CD4-positive, CD25-positive, alpha-beta regulatory T cell (primary cell): ENCODE measurements at regions not wholly inside any gene's neighbourhood (a gene's known extent, or its start where the extent isn't known, plus 50 kb on each side); places are given as distances from the start of the nearest gene placed in this dataset.

Source experiments
- ATAC-seq, 2 donors: fragments of 150-1000 bp; cut with Tn5 transposase; one replicate each; pipeline ENCODE4 v1.10.0; 2021; ENCODE audit warnings: low read depth in 2 of 2, moderate number of reproducible peaks in 2 of 2, moderate library complexity in 1 of 2
- DNase-seq, 3 donors: peaks; one replicate each; pipeline versions ENCODE4 v3.0.0 to v3.0.0-alpha.2; 2012 to 2022; ENCODE audit warnings: mixed read lengths in 1 of 3
- H3K27ac ChIP-seq: one replicate; pipeline ENCODE4 v1.7.0; 2013; ENCODE audit warnings: mild to moderate bottlenecking, low read length; ENCODE audit not compliant: insufficient read depth, poor library complexity, severe bottlenecking
- H3K27me3 ChIP-seq: one replicate; pipeline ENCODE4 v1.7.0; 2013; ENCODE audit warnings: low read length; ENCODE audit not compliant: control insufficient read depth, insufficient read depth
- H3K36me3 ChIP-seq: one replicate; pipeline ENCODE4 v1.7.0; 2013; ENCODE audit warnings: mild to moderate bottlenecking, low read length, moderate library complexity; ENCODE audit not compliant: control insufficient read depth, insufficient read depth
- H3K4me1 ChIP-seq: 2 replicates; pipeline ENCODE4 v1.7.0; 2013; ENCODE audit warnings: mild to moderate bottlenecking, low read length; ENCODE audit not compliant: insufficient read depth, control insufficient read depth, poor library complexity, severe bottlenecking
- H3K4me3 ChIP-seq: one replicate; pipeline ENCODE4 v1.7.0; 2013; ENCODE audit warnings: low read depth, mild to moderate bottlenecking, low read length, moderate library complexity
- H3K9me3 ChIP-seq, 2 experiments: 1 replicate in 1 of 2; 2 replicates in 1 of 2; pipeline ENCODE4 v1.7.0; 2013; ENCODE audit warnings: low read length in 2 of 2, mild to moderate bottlenecking in 1 of 2, moderate library complexity in 1 of 2; ENCODE audit not compliant: control insufficient read depth in 2 of 2
- H3K27ac Mint-ChIP-seq, 3 donors: one replicate each; pipeline ENCODE4 v1.8.0; 2020 to 2022; ENCODE audit warnings: mild to moderate bottlenecking in 3 of 3, mixed read lengths in 3 of 3, moderate library complexity in 2 of 3
- H3K27me3 Mint-ChIP-seq: one replicate; pipeline ENCODE4 v1.8.0; 2022; ENCODE audit warnings: mild to moderate bottlenecking, mixed read lengths
- H3K36me3 Mint-ChIP-seq: one replicate; pipeline ENCODE4 v1.8.0; 2020; ENCODE audit warnings: mixed read lengths
- H3K4me1 Mint-ChIP-seq, 4 donors: one replicate each; pipeline ENCODE4 v1.8.0; 2020 to 2022; ENCODE audit warnings: mixed read lengths in 4 of 4, mild to moderate bottlenecking in 1 of 4
- H3K4me3 Mint-ChIP-seq, 4 donors: one replicate each; pipeline ENCODE4 v1.8.0; 2020 to 2022; ENCODE audit warnings: mild to moderate bottlenecking in 4 of 4, mixed read lengths in 4 of 4, moderate library complexity in 3 of 4
- H3K9me3 Mint-ChIP-seq, 7 donors: one replicate each; pipeline ENCODE4 v1.8.0; 2020 to 2022; ENCODE audit warnings: mixed read lengths in 7 of 7, mild to moderate bottlenecking in 3 of 7, moderate library complexity in 2 of 7

GRCh38 chr13:80562433-80563156 is 221.7 kb upstream of the SPRY2 start:
- Histone ChIP-seq H3K9me3 (no peaks in the 10 kb centered on the region), H3K27ac (no peak overlapping the region), H3K4me1 (no peaks in the 10 kb centered on the region), H3K36me3 (no peaks in the 10 kb centered on the region), H3K27me3 (no peaks in the 10 kb centered on the region), H3K4me3 (no peak overlapping the region)
- H3K36me3 Mint-ChIP-seq, result no peaks in the 10 kb centered on the region
- no peaks in the 10 kb centered on the region for H3K27me3 Mint-ChIP-seq
- no peak overlapping the region for H3K4me3 Mint-ChIP-seq
- DNase-seq (no peak), ATAC-seq (no peak)
- H3K9me3 Mint-ChIP-seq, result peaks cover 0 to 17% (median 8%) of the 10 kb centered on the region in 7 donors
- peaks cover 0 to 4% (median 0%) of the 10 kb centered on the region in 4 donors for H3K4me1 Mint-ChIP-seq
- no peak overlapping the region for H3K27ac Mint-ChIP-seq

DNA sequence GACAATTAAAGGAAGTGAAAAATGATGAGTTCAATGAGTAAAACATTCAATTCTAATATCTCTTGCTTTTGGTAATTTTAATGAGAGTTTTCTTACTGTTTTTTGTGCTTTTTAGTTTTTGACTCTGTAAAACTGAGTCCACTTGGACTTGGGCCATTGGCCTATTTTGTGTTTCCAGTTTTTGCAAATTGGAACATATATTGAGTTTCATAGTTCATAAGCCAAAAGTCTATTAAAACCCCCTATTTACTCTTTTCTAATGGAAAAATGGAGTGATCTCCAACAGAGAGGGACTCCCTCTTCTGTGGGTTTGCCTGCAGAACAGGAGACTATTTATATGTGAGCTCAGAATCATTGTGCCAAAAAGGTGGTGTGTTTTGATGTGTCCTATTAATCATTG is 219.7 kb upstream of the SPRY2 start:
- no peak overlapping the region for H3K4me3 ChIP-seq
- no peaks in the 10 kb centered on the region for H3K27me3 ChIP-seq
- DNase-seq (no peak), ATAC-seq (no peak)
- H3K4me1 Mint-ChIP-seq, result peaks cover 0 to 4% (median 0%) of the 10 kb centered on the region in 4 donors
- no peak overlapping the region for H3K27ac ChIP-seq
- H3K27ac Mint-ChIP-seq, result no peak overlapping the region
- no peak overlapping the region for H3K4me3 Mint-ChIP-seq
- no peaks in the 10 kb centered on the region for H3K36me3 ChIP-seq
- H3K4me1 ChIP-seq, result no peaks in the 10 kb centered on the region
- H3K36me3 Mint-ChIP-seq, result no peaks in the 10 kb centered on the region
- H3K9me3 Mint-ChIP-seq, result peaks cover 0 to 16% (median 9%) of the 10 kb centered on the region in 7 donors
- no peaks in the 10 kb centered on the region for H3K9me3 ChIP-seq
- no peaks in the 10 kb centered on the region for H3K27me3 Mint-ChIP-seq

DNA sequence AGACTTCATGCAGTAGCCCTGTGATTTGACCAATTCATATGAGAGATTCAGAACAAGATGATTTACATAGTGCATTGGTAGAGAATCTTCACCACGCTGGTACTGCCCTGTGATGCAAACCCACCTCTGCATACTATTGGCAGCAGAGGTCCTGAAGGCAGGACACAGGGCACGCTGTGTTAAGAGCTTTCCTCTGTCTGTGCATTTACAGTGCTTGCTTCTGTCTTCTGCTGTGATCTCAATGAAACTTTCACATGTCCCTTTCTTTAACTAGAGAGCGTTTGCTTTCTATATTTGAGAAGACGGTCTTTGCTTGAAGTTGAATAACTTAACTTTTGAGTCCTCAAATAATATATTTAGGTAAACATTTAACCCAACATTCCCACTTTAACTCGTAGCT is 219.0 kb upstream of the SPRY2 start:
- H3K9me3 Mint-ChIP-seq, result peaks cover 0 to 16% (median 8%) of the 10 kb centered on the region in 7 donors
- no peaks in the 10 kb centered on the region for H3K36me3 ChIP-seq
- ATAC-seq (no peak), DNase-seq (no peak)
- peaks cover 0 to 4% (median 0%) of the 10 kb centered on the region in 4 donors for H3K4me1 Mint-ChIP-seq
- no peaks in the 10 kb centered on the region for H3K4me1 ChIP-seq
- H3K36me3 Mint-ChIP-seq, result no peaks in the 10 kb centered on the region
- no peak overlapping the region for H3K27ac Mint-ChIP-seq
- no peaks in the 10 kb centered on the region for H3K27me3 Mint-ChIP-seq
- H3K9me3 ChIP-seq, result no peaks in the 10 kb centered on the region
- H3K27ac ChIP-seq, result no peak overlapping the region
- H3K4me3 Mint-ChIP-seq, result no peak overlapping the region
- H3K27me3 ChIP-seq, result no peaks in the 10 kb centered on the region
- H3K4me3 ChIP-seq, result no peak overlapping the region

DNA sequence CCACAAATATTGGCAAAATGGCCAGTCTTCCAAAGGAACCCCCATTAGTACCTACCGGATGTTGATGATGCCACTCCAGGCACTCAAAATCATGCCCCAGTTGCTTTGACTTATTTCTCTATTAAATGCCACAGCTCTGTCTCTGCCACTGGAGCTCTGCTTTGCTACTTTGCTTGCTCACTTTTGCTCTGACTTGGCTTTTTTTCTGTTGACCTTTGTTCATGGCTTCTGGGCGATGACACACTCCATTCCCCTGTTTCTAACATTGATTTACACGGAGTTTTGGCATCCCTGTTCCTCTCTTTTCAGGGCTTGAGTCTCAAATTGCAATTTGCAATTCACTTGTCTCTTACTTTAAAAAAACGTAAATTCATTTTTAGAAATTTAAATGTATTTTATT is 217.1 kb upstream of the SPRY2 start:
- no peaks in the 10 kb centered on the region for H3K27me3 Mint-ChIP-seq
- Histone ChIP-seq H3K27me3 (no peaks in the 10 kb centered on the region), H3K36me3 (no peaks in the 10 kb centered on the region), H3K27ac (no peak overlapping the region), H3K9me3 (no peaks in the 10 kb centered on the region), H3K4me3 (no peak overlapping the region), H3K4me1 (no peaks in the 10 kb centered on the region)
- no peaks in the 10 kb centered on the region for H3K36me3 Mint-ChIP-seq
- peaks cover 0 to 16% (median 6%) of the 10 kb centered on the region in 7 donors for H3K9me3 Mint-ChIP-seq
- ATAC-seq (no peak), DNase-seq (no peak)
- H3K4me3 Mint-ChIP-seq, result no peak overlapping the region
- H3K27ac Mint-ChIP-seq, result no peak overlapping the region
- H3K4me1 Mint-ChIP-seq, result no peaks in the 10 kb centered on the region

- no peaks in the 10 kb centered on the region for H3K36me3 ChIP-seq
- H3K4me1 ChIP-seq, result no peaks in the 10 kb centered on the region
- no peaks in the 10 kb centered on the region for H3K9me3 ChIP-seq
- Mint-ChIP-seq H3K4me3 (no peak overlapping the region), H3K27ac (no peak overlapping the region), H3K4me1 (no peaks in the 10 kb centered on the region), H3K36me3 (no peaks in the 10 kb centered on the region), H3K9me3 (peaks cover 0 to 19% (median 4%) of the 10 kb centered on the region in 7 donors), H3K27me3 (no peaks in the 10 kb centered on the region)
- H3K27ac ChIP-seq, result no peak overlapping the region
- no peak overlapping the region for H3K4me3 ChIP-seq
- no peak for DNase-seq
- no peaks in the 10 kb centered on the region for H3K27me3 ChIP-seq
- no peak for ATAC-seq
Measured at GRCh38 chr13:80555796-80556678, 215.1 kb upstream of the SPRY2 start.

- Mint-ChIP-seq H3K27ac (no peak overlapping the region), H3K27me3 (no peaks in the 10 kb centered on the region), H3K9me3 (peaks cover 0 to 15% (median 5%) of the 10 kb centered on the region in 7 donors), H3K4me1 (no peaks in the 10 kb centered on the region), H3K36me3 (no peaks in the 10 kb centered on the region), H3K4me3 (no peak overlapping the region)
- no peaks in the 10 kb centered on the region for H3K36me3 ChIP-seq
- H3K27ac ChIP-seq, result no peak overlapping the region
- DNase-seq, result no peak
- no peaks in the 10 kb centered on the region for H3K27me3 ChIP-seq
- H3K4me1 ChIP-seq, result no peaks in the 10 kb centered on the region
- no peak for ATAC-seq
- no peak overlapping the region for H3K4me3 ChIP-seq
- no peaks in the 10 kb centered on the region for H3K9me3 ChIP-seq
Measured at GRCh38 chr13:80552851-80553440, 212.0 kb upstream of the SPRY2 start.

DNA sequence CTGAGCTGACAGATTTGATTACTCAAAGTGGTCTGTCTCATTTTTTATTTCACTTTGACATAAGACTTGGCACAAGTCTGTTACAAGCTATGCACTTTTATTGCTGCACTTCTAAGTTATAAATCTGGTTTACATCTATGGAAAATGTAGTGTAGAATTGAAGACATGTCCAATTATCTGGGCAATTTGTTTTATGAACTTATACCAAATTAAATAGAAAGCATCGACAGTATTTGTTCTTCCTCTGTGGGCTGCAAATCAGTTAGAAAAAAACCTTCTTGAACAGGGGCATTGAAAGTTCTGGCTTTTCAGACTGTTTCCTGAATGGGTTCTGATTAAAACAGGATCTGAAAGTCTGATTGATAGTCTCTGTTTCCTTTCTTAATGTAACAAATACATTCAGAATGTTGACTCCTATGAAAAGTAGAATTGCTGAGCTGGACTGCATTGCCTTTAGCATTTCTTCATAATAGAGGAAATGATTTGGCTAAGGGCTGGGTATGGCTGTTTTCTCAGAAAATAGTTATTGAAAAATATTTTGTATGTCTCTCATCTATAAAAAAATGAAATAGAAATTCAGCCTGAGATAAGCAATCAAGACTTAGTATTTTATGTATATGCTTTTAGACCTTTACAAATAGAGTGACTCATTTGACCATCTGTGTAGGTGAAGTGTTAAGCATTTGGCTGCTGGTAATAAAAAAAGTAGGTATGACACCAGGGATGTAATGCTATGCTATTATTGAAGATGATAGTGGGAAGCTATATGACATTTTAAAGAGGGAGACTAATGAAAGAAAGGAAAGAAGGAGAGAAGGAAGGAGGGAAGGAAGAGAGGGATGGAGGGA is 210.9 kb upstream of the SPRY2 start:
- Mint-ChIP-seq H3K27me3 (no peaks in the 10 kb centered on the region), H3K36me3 (no peaks in the 10 kb centered on the region), H3K4me3 (no peak overlapping the region), H3K27ac (no peak overlapping the region), H3K9me3 (peaks cover 0 to 15% (median 6%) of the 10 kb centered on the region in 7 donors), H3K4me1 (no peaks in the 10 kb centered on the region)
- H3K36me3 ChIP-seq, result no peaks in the 10 kb centered on the region
- DNase-seq (no peak), ATAC-seq (no peak)
- no peaks in the 10 kb centered on the region for H3K9me3 ChIP-seq
- H3K4me3 ChIP-seq, result no peak overlapping the region
- H3K27me3 ChIP-seq, result no peaks in the 10 kb centered on the region
- H3K27ac ChIP-seq, result no peak overlapping the region
- H3K4me1 ChIP-seq, result no peaks in the 10 kb centered on the region
